ENCODE measurements at regions not wholly inside any gene's neighbourhood (a gene's known extent, or its start where the extent isn't known, plus 50 kb on each side); places are given as distances from the start of the nearest gene placed in this dataset.

- TF ChIP-seq CTCF (conservative IDR thresholded peaks at IDR 0.05; ENCODE audit: low read depth, low read length) (no peak), EZH2 (IDR thresholded peaks at IDR 0.05; ENCODE audit: borderline replicate concordance, low read depth, low read length, poor library complexity, severe bottlenecking) (no peak)
Observed at GRCh38 chr11:23010790-23011335, 150.6 kb upstream of the CCDC179 start.
